ENCODE measurements at regions not wholly inside any gene's neighbourhood (a gene's known extent, or its start where the extent isn't known, plus 50 kb on each side); places are given as distances from the start of the nearest gene placed in this dataset.

DNA sequence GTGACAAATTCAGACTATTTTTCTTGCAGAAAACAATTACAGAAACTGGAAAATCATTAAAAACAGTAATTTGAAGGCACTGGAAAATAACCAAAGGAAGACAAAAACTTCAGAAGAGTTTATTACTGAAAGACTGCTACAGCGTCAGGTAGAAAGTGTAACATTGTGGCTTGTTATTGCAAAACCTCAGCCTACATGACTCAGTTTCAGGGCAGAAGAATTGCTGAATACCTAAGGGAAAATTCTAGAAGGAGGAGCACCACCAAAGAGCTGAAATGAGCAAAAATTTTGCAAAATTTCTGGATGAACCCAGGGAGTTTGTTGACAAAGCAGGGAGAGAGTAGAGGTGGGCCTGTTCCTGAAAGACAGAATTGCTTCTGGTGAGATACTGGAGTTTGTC, 219.6 kb downstream of the C3orf38 start:
- TF ChIP-seq CTCF (IDR thresholded peaks at IDR 0.05): no peak
- no peak for TF ChIP-seq TCF7L2 (IDR thresholded peaks at IDR 0.05; ENCODE audit: low read depth, low read length)

All from Panc1 (cell line).